ENCODE measurements at regions not wholly inside any gene's neighbourhood (a gene's known extent, or its start where the extent isn't known, plus 50 kb on each side); places are given as distances from the start of the nearest gene placed in this dataset.
A peak's percentile ranks its signal among the peaks of the same experiment; 100 is the strongest.

DNA sequence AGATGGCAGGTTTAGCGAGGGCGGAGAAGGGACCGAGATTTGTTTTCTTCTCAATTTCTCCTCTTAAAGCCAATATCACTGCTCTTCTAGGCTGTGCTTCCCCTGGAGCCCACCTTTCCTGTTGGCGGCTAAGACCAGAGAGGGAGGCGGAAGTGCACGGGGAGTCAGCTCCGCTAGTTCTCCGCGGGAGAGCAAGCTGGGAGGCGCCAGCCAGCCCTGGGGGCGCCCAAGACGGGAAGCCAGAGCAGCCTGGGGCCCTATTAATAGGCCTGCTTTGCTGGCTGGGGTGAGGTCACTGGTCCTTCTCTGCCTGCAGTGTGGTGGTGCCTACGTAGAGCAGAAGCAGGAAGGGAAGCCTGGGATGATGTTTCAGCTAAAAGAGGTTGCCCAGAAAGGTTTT, 61.6 kb downstream of the LSM5 start:
- no peak for DNase-seq

DNA sequence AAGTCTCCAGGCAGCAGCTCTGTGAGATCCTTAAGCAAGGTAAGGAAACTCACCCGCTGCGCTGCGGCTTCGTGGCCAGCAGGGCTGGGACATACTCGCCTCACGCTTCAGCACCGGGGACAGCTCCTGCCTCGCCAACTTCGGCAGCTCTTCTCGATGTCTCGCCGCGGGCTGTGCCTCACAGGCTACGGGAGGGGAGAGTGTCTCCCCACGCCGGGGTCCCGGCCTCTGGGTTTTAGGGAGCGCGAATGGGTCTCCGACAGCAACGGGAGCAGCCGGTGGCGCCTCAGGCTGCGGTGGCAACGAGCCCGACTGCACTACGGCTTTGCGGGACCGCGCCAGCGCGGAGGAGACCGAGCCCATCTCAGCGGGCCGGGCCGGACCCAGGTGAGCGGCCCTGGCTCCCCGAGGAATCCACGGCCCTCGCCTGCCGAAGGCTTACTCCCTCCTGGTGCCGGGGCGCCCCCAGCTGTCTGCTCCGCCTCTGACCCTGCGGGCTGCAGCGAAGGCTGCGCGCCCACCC, 62.4 kb downstream of the LSM5 start:
- peak; percentile 85 for DNase-seq

DNA sequence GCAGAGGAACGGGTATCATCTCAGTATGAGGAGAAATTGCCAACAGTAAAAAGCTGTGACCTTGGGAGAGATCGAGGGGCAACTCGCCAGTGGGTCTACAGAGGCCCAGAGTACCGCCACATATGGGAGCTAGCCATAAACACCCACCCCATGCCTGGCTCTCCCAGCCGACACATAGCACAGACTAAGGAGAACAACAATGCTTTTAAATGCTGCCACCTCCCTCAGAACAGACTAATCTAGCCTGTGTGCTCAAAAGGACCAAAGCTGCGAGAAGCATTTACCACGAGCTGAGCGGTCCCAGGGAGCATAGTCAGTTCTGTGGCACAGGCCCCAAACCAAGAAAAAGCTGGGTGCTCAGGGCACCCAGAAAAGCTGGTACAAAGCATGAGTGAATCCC, 73.3 kb downstream of the LSM5 start:
- DNase-seq = no peak

DNA sequence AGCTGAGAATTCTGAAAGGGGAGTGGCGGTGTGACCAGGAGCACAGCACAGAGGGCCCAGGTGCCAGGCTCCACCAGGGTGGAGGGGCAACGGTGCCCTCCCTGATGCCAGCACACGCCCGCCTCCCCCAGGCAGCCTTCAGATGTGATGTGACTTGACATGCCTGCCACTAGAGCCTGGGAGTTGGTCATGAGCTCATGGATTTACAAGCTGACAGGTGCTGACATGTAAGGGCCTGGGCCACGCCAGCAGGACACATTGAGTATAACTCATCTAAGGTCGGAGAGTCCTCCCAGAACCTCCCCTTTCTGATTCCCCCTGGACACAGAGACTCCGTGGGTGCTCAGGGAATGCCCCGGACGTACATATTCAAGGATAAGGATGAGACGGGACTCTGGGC, 74.2 kb downstream of the LSM5 start:
- DNase-seq = no peak

DNA sequence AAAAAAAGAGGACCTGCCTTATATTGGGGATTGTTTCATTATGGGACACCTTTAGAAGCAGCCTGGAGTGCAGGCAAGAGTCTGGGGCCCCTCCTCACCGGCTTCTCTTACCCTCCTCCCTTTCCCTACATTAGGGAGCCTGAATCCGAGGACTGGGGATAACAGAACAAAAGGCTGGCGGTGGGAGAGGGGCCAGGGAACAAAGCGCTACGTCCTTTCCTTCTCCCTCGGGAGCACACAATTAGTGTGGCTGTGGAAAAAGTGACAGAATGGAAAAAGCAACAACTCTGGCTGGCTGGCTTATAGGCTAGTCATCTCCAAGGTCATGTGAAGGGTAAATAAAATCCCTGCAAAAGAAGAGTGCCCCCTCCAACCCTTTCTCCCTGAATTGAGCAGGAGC, 74.7 kb downstream of the LSM5 start:
- DNase-seq = no peak

DNA sequence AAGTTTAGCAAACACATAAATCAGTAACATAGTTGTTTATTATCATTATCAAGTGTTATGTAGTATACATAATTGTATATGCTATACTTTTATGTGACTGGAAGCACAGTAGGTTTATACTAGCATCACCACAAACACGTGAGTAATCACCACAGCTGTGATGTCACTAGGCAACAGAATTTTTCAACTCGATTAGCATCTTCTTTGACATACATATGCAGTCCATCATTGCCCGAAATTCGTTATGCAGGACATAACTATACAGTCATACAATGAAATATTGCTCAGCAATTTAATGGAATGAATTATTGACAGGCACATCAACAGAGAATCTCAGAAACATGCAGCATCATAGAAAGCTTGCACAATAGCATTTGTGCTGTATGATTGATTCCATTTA, 77.7 kb downstream of the LSM5 start:
- DNase-seq = no peak

DNA sequence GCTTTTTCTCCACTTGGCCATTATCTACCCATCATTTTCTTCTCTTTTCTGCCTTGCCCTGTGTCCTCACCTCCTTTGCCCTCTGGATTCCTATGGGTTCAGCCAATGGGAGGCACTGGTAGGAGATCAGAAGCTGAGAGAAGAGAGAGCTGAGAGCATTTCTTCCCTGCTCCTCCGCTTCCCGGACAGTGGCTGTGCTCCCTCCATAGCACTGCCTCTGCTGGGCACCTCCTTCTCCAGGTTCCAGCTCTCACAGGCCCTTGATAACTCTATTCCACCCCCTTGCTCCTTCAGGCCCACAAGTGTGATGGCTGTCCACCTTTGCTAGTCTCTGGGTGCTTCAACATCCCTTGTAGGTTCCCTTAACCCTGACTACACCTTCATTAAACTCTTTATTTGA, 79.6 kb downstream of the LSM5 start:
- DNase-seq = no peak

DNA sequence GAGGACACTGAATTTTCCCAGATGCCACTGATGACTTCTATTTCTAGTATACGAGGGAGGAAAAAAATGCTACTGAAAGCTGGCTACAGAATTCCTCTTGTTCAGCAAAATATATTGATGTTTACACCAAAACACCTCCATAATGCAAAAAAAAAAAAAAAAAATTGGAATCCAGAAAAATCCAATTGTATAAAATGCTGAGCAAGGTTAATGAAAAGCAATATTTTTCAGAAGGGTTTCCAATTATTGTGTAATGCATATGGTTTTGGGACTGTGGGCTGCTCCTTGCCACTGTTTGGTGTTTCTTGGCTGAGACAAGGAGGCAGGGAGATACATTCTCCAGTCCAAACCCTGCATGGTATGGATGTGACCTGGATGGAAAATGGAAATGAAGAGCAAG, 83.8 kb downstream of the LSM5 start:
- DNase-seq = no peak

DNA sequence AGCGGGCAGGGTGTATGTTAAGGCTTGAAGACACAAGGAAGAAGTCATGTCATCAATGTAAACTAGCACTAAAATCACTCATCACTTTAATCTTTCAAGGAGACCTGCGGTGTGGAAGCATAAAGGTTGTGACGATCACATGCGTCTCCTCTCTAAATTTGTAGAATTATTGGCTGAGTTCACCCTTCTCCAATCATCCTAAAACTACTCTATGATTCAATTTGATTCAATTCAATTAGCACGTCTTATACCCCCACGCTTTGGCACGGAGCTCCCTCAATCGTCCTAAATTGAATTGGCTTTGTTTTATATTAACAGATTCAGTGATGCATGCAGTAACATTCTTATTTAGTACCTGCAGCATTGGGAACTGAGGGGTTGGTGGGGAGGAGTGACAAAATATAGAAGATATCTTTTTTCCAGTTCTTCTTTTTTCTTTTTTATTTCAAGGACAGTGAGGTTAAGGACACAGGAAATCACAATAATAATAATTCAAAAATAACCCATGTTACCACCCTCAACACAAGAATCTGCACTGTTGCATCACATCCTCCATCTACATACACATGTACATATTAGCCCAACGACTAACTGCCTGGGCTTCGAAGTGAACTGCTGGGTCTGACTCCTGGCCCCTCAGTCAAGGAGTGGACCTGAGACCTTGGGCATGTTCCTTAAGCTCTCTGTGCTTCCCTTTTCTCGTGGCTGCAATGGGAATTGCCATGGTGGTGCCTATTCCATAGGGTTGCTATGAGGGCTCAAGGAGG, 86.5 kb downstream of the LSM5 start:
- DNase-seq = no peak

DNA sequence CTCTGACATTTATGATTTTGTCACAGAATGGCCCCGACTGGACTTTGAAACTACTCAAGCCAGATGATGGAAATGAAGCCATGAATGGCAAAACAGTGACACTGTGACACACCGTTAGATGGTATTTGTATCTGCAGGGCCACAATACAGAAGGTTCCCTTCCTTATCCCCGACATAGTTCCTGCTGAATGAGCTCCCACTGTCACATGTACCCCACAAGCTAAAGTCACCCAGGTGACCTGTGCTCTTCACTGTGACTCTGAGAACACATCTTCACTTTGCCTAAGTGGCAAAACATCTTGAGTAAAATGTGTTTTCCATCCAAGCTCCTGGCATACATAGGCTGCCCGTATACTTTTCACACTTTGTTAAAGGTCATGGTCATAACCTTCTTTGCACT, 89.5 kb downstream of the LSM5 start:
- no peak for DNase-seq

DNA sequence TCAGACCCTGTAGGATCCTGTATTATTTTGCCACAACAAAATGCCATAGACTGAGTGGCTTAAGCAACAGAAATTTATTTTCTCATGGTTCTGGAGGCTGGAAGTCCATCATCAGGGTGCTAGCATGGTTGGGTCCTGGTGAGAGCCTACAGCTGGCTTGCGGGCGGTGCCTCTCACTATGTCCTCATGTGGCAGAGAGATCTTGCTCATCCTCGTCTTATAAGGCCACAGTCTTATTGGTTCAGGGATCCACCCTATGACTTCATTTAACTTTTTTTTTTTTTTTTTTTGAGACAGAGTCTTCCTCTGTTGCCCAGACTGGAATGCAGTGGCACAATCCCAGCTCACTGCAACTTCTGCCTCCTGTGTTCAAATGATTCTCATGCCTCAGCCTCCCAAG, 90.9 kb downstream of the LSM5 start:
- no peak for DNase-seq

DNA sequence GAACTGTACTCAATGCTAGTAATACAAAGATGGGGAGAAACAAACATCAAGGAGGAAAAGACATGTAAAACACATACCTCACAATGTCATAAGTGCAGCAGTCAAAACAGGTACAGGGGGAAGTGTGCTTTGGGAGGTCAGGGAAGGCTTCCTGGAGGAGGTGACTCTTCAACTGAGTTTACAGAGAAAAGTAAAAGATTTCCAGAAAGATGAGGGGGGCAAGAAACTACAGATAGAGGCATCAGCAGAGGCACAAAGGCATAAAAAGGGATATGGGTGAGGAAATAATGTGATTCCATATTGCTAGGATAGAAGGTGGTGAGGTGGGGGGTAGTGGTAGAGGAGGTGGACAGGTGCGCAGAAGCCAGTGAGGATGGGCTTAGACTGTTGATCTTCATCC, 95.0 kb downstream of the LSM5 start:
- DNase-seq = no peak

DNA sequence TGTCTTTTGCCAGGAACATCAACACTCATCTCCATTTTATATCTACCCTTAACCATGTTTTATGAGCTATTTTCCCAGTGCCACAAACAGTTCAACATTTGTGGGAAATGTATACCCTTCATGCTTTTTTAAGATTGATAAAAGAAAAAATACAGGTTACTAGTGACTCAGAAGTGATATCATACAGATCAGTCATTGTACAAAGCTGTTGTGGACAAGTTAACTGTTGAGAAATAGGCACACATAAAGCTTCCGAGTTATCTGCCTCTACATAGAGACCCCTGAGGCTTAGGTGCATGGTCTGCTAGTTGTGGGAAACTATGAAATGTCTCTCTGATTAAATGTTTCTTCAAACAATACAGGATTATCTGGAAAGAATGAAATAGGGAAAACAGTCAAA, 96.3 kb downstream of the LSM5 start:
- no peak for DNase-seq

DNA sequence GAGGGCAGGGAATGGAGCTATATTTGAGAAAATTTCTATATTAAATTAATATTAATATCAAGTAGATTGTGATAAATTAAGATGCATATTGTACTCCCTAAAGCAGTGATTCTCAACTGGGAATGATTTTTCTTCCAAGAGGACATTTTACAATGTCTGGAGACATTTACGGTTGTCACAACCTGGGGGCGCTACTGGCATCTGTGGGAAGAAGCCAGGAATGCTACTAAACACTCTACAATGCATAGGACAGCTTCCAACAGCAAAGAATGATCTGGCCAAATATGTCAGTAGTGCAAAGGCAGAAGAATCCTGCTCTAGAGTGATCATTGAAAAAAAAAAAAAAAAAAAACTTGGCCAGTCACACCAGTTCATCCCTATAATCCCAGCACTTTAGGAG, 100.0 kb downstream of the LSM5 start:
- no peak for DNase-seq

DNA sequence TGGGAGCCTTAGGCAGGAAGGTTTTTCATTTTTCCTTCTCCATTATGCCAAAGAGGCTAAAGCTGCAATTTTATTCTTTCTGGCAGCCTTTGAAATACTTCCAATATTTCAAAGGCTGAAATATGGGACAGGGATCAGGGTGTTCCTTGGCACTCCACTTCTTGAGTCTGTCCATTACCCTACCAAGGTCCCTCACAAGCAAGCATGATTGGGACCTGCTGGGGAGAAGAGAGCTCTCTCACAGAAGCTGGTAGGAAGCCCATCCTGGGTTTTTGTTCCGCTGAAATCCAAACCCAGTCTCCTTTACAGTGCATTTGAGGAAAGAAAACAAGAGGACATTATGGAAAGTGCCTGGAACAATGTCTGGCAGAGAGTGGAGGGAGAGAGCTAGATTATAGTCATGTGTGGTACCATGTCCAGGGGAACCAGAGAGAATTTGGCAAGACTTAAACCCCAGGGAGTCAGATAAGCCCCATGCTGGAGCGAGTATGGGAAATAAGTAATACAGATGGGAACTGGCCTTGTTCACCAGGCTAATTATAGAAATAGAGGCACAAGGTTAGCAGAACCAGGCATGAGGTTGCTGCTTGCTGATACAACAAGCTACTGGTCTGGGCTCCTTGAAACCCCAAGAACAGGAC, 104.7 kb downstream of the LSM5 start:
- no peak for DNase-seq

DNA sequence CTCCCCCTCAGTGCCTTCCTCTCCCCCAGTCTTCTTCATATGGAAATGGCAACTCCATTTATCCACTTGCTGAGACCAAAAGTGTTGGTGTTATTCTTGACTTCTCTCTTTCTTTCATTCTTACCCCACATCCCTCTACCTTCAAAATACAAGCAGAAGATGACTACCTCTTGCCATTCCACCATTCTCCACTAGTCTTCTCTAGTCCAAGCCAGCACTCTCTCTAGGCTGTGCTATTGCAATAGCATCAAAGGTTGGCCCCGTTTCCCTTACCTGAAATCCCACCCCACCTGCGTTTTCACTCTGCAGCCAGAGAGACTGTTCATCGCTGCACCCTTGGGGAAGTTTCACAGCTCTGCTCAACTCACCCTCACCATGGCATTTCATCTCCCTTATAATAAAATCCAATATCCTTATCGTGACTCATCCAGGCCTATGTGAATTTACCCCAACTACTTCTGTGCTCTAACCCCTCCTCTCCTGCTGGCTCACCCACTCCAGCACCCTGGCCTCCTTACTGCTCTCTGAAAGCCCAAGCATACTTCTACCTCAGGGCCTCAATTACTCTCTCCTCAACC, 109.1 kb downstream of the LSM5 start:
- DNase-seq = no peak

DNA sequence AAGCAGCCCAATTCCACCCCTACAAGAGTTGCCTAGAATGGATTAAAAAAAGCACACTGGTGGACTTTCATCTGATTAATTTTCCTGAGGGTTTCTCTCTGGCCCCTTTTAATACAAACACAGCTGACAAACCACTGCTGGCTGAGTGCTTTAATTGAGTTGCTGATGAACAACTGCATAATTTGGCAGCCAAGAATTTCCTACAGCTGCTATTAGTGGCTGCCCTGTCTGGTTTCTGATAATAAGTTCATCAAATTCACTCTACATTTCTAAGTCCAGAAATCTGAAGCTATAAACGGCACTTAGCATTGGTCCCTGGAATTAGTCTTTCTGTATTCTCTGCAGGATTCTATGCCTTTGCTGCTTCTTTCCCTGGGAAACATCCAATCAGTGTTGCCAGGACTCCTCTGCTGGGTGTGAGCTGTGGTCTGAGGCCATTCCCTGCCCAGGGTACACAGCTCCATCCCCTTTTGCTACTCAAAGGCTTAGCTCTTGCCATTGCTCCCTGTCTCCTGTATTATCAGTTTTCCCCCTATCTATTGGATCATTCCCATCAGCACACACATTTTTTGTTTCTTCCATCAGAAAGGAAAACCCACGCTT, 110.6 kb downstream of the LSM5 start:
- no peak for DNase-seq

DNA sequence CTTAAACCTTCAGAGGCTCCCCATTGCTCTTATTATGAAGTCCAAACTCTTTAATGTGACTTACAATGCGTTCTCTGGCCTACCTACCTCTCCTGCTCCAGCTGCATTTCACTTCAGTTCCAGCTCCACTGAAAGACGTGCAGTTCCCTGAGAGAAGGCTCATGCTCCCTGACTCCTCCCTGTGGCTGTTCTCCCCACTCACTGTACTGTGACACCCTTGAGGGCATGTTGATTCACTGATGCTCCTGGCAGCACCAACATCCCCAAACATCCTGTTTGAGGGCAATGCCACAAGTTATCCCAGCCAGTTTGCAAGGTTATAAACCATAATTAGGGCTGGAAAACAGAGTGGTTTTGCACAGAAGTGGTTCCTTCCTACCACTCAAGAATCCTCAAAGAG, 111.2 kb downstream of the LSM5 start:
- DNase-seq = no peak

DNA sequence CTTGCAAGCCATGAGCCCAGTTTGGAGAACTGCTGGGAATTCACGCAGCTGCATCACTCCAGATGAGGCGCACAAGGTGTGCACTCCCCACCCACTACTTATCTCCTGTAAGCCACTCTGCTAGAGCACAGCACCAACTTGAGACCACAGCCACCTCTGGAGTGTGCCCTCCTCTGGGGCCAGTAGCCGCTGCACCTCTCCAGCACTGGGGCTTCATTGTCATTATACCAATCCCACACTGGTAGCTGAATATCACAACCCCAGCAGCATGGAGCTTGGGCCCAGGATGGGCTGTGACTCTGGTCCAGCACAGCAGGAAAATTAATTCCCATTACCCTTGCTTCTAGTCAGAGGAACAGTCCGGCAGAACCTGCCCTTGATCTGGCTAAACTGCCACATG, 125.6 kb downstream of the LSM5 start:
- DNase-seq = no peak

DNA sequence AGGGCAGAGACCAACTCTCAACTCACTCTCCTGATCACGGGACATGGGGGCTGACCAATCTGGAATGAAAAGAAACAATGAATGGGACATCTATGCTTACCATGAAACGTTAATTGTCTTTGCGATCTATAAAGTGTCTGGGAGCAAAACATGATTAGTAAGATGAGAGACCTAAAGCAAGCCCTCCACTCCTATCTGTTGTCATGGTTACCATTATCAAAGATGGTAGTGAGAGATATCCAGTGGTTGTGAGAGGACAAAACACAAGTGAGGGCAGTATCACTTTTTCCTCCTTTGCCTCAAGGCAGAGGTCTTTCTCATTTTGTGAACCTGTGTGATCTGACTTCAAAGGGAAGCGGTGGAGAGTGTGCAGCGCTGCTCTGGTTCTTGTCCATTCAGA, 130.1 kb downstream of the LSM5 start:
- no peak for DNase-seq

DNA sequence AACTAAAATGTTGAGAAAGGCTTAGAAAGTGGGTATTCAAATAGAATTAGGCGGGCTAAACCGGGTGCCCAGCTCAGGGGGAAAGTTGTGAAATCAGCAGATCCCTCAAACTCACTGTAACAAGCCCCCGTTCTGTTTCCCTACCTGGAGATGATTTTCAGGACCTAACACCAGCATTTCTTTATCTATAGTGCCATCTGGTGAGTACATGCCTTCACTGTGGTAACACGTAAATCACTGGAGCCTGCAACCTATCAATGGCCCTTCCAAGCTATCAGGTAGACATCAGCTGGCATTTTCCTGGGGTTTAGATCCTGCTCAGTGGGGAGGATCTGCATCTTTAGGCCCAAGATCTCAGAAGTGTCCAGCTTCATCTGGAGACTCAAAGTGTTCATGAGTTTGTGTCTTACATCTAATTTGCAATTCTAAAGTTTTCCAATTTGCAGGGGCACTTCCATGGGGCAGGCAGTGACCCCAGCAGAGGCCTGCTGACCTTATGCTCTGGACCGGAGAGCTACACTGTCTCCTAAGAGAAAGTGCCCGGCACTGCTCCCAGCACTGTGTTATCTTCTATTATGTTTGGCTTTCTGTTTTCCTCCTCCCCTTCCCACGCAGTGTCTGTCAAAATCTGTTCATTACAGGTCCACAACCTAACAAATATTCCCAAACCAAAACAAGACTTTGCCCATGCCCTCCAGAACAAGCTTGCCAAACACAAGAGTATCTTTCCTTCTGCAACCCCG, 132.5 kb downstream of the LSM5 start:
- peak; percentile 15 for DNase-seq

DNA sequence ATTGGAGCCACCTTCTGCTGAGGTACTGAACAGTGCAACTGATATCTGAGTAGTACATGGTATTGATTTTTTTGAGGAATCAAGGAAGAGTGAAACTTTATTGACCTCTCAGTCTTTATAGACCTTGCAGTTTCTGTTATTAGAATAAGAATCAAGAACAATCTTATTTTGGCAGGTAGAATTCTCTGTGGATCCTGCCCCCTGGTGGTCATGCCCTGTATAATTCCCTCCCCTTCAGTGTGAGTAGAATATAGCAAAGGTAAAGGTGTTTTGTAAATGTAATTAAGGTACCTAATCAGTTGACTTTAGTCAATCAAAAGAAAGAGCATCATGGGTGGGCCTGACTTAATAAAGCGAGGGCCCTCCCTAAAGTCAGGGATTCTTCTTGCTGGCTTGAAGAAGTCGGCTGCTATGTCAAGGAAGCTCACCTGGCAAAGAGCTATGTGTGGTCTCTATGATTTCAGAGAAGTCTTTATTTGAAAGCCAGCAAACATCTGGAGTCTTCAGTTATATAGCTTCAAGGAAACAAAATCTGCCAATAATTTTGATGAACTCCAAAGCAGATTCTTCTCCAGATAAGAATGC, 142.8 kb downstream of the LSM5 start:
- DNase-seq = no peak

Data from renal pelvis (tissue), 1 donor.